GM23338 (cell line): ENCODE measurements at regions not wholly inside any gene's neighbourhood (a gene's known extent, or its start where the extent isn't known, plus 50 kb on each side); places are given as distances from the start of the nearest gene placed in this dataset.

Source experiments
- ATAC-seq: fragments of 200-7000 bp; cut with Tn5 transposase; 3 replicates; pipeline ENCODE4 v1.9.1; 2020
- DNase-seq: peaks from one replicate; pipeline ENCODE4 v3.0.0-alpha.2; 2015; ENCODE audit warnings: low spot score
- H2AFZ ChIP-seq: fragments of 200-600 bp; sonication (generic); 2 replicates; pipeline ENCODE4 v1.8.0; 2016; ENCODE audit warnings: antibody characterized with exemption, mild to moderate bottlenecking, moderate library complexity
- H3F3A ChIP-seq: fragments of 200-600 bp; sonication (generic); replicated peaks from 2 replicates; pipeline ENCODE4 v1.8.0; 2017; ENCODE audit warnings: antibody characterized with exemption, mixed run types, low read depth
- H3K27ac ChIP-seq: fragments of 200-600 bp; sonication (generic); 2 replicates; pipeline ENCODE4 v1.6.1; 2016; ENCODE audit warnings: low read depth
- H3K27me3 ChIP-seq: fragments of 200-600 bp; sonication (generic); 2 replicates; pipeline ENCODE4 v1.8.0; 2016; ENCODE audit warnings: mild to moderate bottlenecking, mixed run types, moderate library complexity; ENCODE audit not compliant: insufficient read depth
- H3K36me3 ChIP-seq: fragments of 200-600 bp; sonication (generic); 2 replicates; pipeline ENCODE4 v1.8.0; 2016; ENCODE audit warnings: mild to moderate bottlenecking; ENCODE audit not compliant: insufficient read depth
- H3K4me1 ChIP-seq: fragments of 200-600 bp; sonication (generic); 2 replicates; pipeline ENCODE4 v1.8.0; 2016; ENCODE audit warnings: mild to moderate bottlenecking, moderate library complexity; ENCODE audit not compliant: insufficient read depth
- H3K4me2 ChIP-seq: fragments of 200-600 bp; sonication (generic); 2 replicates; pipeline ENCODE4 v1.7.1; 2017; ENCODE audit warnings: mixed run types
- H3K4me3 ChIP-seq: fragments of 200-600 bp; sonication (generic); 2 replicates; pipeline ENCODE4 v1.6.1; 2016; ENCODE audit warnings: mixed run types
- H3K79me2 ChIP-seq: fragments of 200-600 bp; sonication (generic); replicated peaks from 2 replicates; pipeline ENCODE4 v1.8.0; 2017; ENCODE audit warnings: mild to moderate bottlenecking; ENCODE audit not compliant: insufficient read depth
- H3K9me2 ChIP-seq: fragments of 200-600 bp; sonication (generic); 2 replicates; pipeline ENCODE4 v1.8.0; 2017; ENCODE audit not compliant: insufficient read depth
- H4K20me1 ChIP-seq: fragments of 200-600 bp; sonication (generic); replicated peaks from 2 replicates; pipeline ENCODE4 v1.8.0; 2017; ENCODE audit warnings: mild to moderate bottlenecking; ENCODE audit not compliant: insufficient read depth
- H3K27ac Mint-ChIP-seq: 2 replicates; pipeline ENCODE4 v1.8.0; 2020; ENCODE audit warnings: inconsistent platforms, mild to moderate bottlenecking, moderate library complexity, mixed read lengths
- H3K27me3 Mint-ChIP-seq: 3 replicates; pipeline ENCODE4 v1.8.0; 2022; ENCODE audit warnings: low read depth, mild to moderate bottlenecking, moderate library complexity, mixed read lengths, inconsistent platforms; ENCODE audit not compliant: insufficient read depth, poor library complexity
- H3K36me3 Mint-ChIP-seq: 3 replicates; pipeline ENCODE4 v1.8.0; 2021; ENCODE audit warnings: low read depth, mild to moderate bottlenecking, inconsistent platforms, moderate library complexity, mixed read lengths
- H3K4me1 Mint-ChIP-seq: 3 replicates; pipeline ENCODE4 v1.8.0; 2020; ENCODE audit warnings: mild to moderate bottlenecking, inconsistent platforms, mixed read lengths
- H3K4me3 Mint-ChIP-seq: 3 replicates; pipeline ENCODE4 v1.8.0; 2021; ENCODE audit warnings: moderate library complexity, mild to moderate bottlenecking, inconsistent platforms, mixed read lengths
- H3K9me3 Mint-ChIP-seq: 3 replicates; pipeline ENCODE4 v1.8.0; 2020; ENCODE audit warnings: moderate library complexity, mild to moderate bottlenecking, inconsistent platforms, mixed read lengths
- CREB1 ChIP-seq: fragments of 250-450 bp; sonication (Bioruptor Pico); IDR thresholded peaks from 2 replicates; pipeline ENCODE4 v1.5.0; 2020; ENCODE audit warnings: low read depth, mild to moderate bottlenecking, moderate library complexity
- CTCF ChIP-seq, 2 experiments: fragments of 200-600 bp in 1 of 2; sonication (generic) in 1 of 2; conservative IDR thresholded peaks; 2 replicates each; pipeline versions ENCODE4 v1.5.1 to v1.6.1; 2016 to 2017; ENCODE audit warnings: antibody characterized with exemption in 2 of 2, low read depth in 2 of 2, mild to moderate bottlenecking in 2 of 2, moderate library complexity in 1 of 2
- ETS1 ChIP-seq: IDR thresholded peaks from 2 replicates; pipeline ENCODE4 v1.6.1; 2016; ENCODE audit warnings: antibody characterized with exemption
- EZH2 ChIP-seq: fragments of 200-600 bp; sonication (generic); IDR thresholded peaks from one replicate; pipeline ENCODE4 v1.8.0; 2017; ENCODE audit warnings: antibody characterized with exemption, mild to moderate bottlenecking, low read depth; ENCODE audit not compliant: unreplicated experiment
- EZH2phosphoT487 ChIP-seq: fragments of 200-600 bp; sonication (generic); IDR thresholded peaks from one replicate; pipeline ENCODE4 v1.8.1; 2018; ENCODE audit warnings: antibody characterized with exemption; ENCODE audit not compliant: unreplicated experiment
- JUNB ChIP-seq: IDR thresholded peaks from one replicate; pipeline ENCODE4 v1.6.1; 2016; ENCODE audit warnings: antibody characterized with exemption; ENCODE audit not compliant: unreplicated experiment
- NANOG ChIP-seq: IDR thresholded peaks from 2 replicates; pipeline ENCODE4 v1.6.1; 2016; ENCODE audit warnings: antibody characterized with exemption, borderline replicate concordance
- POLR2AphosphoS5 ChIP-seq: IDR thresholded peaks from 2 replicates; pipeline ENCODE4 v1.6.1; 2016; ENCODE audit warnings: antibody characterized with exemption, low read depth
- REST ChIP-seq: IDR thresholded peaks from one replicate; pipeline ENCODE4 v1.6.1; 2018; ENCODE audit warnings: antibody characterized with exemption; ENCODE audit not compliant: unreplicated experiment
- STAT1 ChIP-seq: IDR thresholded peaks from one replicate; pipeline ENCODE4 v1.6.1; 2016; ENCODE audit warnings: antibody characterized with exemption; ENCODE audit not compliant: unreplicated experiment
- ZNF114 ChIP-seq: fragments of 250-450 bp; sonication (Bioruptor Pico); IDR thresholded peaks from 2 replicates; pipeline ENCODE4 v1.5.0; 2020; ENCODE audit warnings: mild to moderate bottlenecking, moderate library complexity
- ZNF331 ChIP-seq: fragments of 250-450 bp; sonication (Bioruptor Pico); IDR thresholded peaks from 2 replicates; pipeline ENCODE4 v1.5.0; 2020; ENCODE audit warnings: low read depth, mild to moderate bottlenecking, moderate library complexity
- ZNF462 ChIP-seq: fragments of 250-450 bp; sonication (Bioruptor Pico); IDR thresholded peaks from 2 replicates; pipeline ENCODE4 v1.5.0; 2020; ENCODE audit warnings: mild to moderate bottlenecking, moderate library complexity

GRCh38 chr13:93104270-93104669 lies 122.3 kb upstream of the GPC6 start:
- peaks cover 5% of the 10 kb centered on the region; the same call in 2 of the 3 replicates for H3K4me1 Mint-ChIP-seq
- H3K9me3 Mint-ChIP-seq: no peaks in the 10 kb centered on the region; the same call in 2 of the 3 replicates
- H3K27me3 Mint-ChIP-seq: no peaks in the 10 kb centered on the region
- TF ChIP-seq JUNB: no peak
- TF ChIP-seq EZH2phosphoT487: no peak
- no peak for TF ChIP-seq NANOG
- no peak for TF ChIP-seq CTCF (conservative IDR thresholded peaks at IDR 0.05; ENCODE audit: low read depth in 2 of 2)
- no peak for TF ChIP-seq ZNF114
- no peak for TF ChIP-seq ZNF462
- TF ChIP-seq POLR2AphosphoS5: no peak
- TF ChIP-seq EZH2: no peak
- TF ChIP-seq ZNF331: no peak
- TF ChIP-seq REST: no peak
- no peak for TF ChIP-seq CREB1 (CRISPR knock-in tag)
- no peak for TF ChIP-seq STAT1
- TF ChIP-seq ETS1: no peak
- no peaks in the 10 kb centered on the region for H3K27me3 ChIP-seq
- no peak overlapping the region for H3K27ac ChIP-seq
- no peaks in the 10 kb centered on the region for H3F3A ChIP-seq
- H3K9me2 ChIP-seq: peaks cover 6% of the 10 kb centered on the region; the same call in 1 of the 2 replicates
- H3K4me2 ChIP-seq: no peak overlapping the region
- no peak overlapping the region for H3K27ac Mint-ChIP-seq
- no peaks in the 10 kb centered on the region for H3K36me3 Mint-ChIP-seq
- H3K4me3 Mint-ChIP-seq: no peak overlapping the region
- no peak for ATAC-seq
- H3K79me2 ChIP-seq: no peaks in the 10 kb centered on the region
- no peaks in the 10 kb centered on the region for H3K4me1 ChIP-seq
- H4K20me1 ChIP-seq: no peaks in the 10 kb centered on the region
- no peak overlapping the region for H3K4me3 ChIP-seq
- no peak for DNase-seq
- no peaks in the 10 kb centered on the region for H3K36me3 ChIP-seq
- H2AFZ ChIP-seq: 0 out of 2 replicates have a peak overlapping the region, but pooled peaks have one; percentile 28
